Stimulated activated CD8-positive, alpha-beta memory T cell treated with anti-CD3 and anti-CD28 coated beads, Interleukin-15, amount 100 ng/mL, for 48 hours (primary cell): ENCODE measurements at regions not wholly inside any gene's neighbourhood (a gene's known extent, or its start where the extent isn't known, plus 50 kb on each side); places are given as distances from the start of the nearest gene placed in this dataset.
A peak's percentile ranks its signal among the peaks of the same experiment; 100 is the strongest.

Experiments
- DNase-seq, 2 donors: peaks; one replicate each; pipeline ENCODE4 v3.0.0-alpha.2; 2020; ENCODE audit warnings: low read depth in 2 of 2

- DNase-seq: no peak
These were observed 58.5 kb upstream of the FOXC1 start for GRCh38 chr6:1551249-1551648.

- no peak for DNase-seq
These were observed 57.4 kb upstream of the FOXC1 start for GRCh38 chr6:1552296-1552761.

- DNase-seq: no peak
These were observed 56.1 kb upstream of the FOXC1 start for GRCh38 chr6:1553562-1554083.

- no peak for DNase-seq
These were observed 55.6 kb upstream of the FOXC1 start for GRCh38 chr6:1554141-1554475.

- peak; percentile 30 to 65 for DNase-seq
These were observed 55.0 kb upstream of the FOXC1 start for GRCh38 chr6:1554476-1555310.

GRCh38 chr6:1558388-1558787 is 51.3 kb upstream of the FOXC1 start:
- no peak for DNase-seq
